CD1c-positive myeloid dendritic cell (primary cell): ENCODE measurements at regions not wholly inside any gene's neighbourhood (a gene's known extent, or its start where the extent isn't known, plus 50 kb on each side); places are given as distances from the start of the nearest gene placed in this dataset.
"Not testable (repeated sequence)": the region's sequence is repeated elsewhere in the genome, so short reads cannot be mapped to it uniquely, and the experiment has no call there.

ENCODE experiments used
- DNase-seq: peaks from one replicate; pipeline ENCODE4 v3.0.0-alpha.2; 2016; ENCODE audit errors: extremely low spot score

GRCh38 chr5:124619121-124619520 lies 127.3 kb downstream of the ZNF608 start:
- no peak for DNase-seq

DNA sequence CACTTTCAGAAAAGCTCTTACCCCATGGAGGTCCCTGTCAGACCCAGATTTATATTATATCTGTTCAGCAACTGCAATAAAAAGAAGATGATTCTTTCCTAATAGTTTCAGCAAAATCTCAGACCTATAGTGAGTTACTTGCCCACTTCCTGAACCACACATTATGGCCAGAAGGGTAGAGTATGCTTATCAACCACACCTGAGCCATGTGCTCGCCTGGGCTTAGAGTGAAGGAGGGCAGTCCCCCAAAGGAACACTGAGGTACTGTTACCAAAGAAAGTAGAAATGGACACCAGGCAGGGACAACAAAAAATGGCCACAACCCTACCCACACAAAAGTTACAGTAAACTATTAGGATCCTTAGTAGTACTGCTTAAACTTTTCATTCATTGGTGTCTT lies 128.7 kb downstream of the ZNF608 start:
- DNase-seq, result no peak

DNA sequence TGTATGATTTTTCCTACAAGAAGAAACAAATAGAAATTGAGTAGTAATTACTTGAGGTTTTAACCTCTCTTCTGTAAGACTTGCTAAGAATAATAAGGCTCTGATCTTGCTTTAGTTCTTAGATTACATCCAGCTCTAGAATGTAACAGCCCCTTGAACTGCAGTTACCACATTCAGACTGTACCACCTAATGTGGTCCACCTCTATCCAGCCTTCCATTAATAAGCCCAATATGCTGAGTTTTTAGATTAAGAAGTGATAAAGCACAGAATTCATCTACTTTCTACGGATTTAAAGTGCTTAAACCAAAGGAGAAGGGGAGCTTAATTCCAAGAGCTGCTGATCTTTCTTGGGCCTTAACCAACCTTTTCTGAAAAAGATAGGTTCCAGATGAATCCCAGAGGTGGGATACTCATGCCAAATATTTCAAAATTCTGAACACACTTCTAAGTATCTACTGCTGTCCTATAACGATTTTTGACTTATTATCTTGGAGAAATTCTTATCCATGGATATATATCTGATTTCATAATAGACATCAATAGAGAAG lies 131.5 kb downstream of the ZNF608 start:
- DNase-seq, result no peak

DNA sequence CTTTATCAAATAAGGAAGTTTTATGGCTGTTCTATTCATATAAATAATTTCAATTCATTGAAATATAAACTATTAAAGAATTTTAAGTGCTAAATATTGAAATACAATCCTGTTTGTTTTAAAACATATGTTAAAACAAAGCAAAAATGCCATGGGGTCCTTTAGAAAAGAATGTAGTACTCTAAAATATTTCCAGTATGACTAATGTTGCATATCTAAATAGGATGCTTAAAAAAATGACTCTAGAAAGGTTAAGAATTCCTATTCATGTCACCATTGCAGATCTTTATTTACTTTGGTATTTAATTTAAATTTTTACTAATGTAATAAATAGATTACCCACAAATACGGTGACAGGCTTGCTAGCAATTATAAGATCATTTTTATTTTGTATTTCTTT lies 132.3 kb downstream of the ZNF608 start:
- DNase-seq, result no peak

GRCh38 chr5:124613273-124613953 lies 133.0 kb downstream of the ZNF608 start:
- no peak for DNase-seq

- DNase-seq, result no peak
Observed at GRCh38 chr5:124612023-124612422, 134.4 kb downstream of the ZNF608 start.

GRCh38 chr5:124611262-124611661 lies 135.2 kb downstream of the ZNF608 start:
- DNase-seq, result not testable (repeated sequence)

DNA sequence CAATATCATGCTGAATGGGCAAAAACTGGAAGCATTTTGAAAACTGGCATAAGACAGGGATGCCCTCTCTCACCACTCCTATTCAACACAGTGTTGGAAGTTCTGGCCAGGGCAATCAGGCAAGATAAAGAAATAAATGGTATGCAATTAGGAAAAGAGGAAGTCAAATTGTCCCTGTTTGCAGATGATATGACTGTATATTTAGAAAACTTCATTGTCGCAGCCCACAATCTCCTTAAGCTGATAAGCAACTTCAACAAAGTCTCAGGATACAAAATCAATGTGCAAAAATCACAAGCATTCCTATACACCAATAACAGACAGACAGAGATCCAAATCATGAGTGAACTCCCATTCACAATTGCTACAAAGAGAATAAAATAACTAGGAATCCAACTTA lies 136.8 kb downstream of the ZNF608 start:
- DNase-seq, result not testable (repeated sequence)

- DNase-seq, result no peak
Observed at GRCh38 chr5:124606543-124606942, 139.9 kb downstream of the ZNF608 start.

DNA sequence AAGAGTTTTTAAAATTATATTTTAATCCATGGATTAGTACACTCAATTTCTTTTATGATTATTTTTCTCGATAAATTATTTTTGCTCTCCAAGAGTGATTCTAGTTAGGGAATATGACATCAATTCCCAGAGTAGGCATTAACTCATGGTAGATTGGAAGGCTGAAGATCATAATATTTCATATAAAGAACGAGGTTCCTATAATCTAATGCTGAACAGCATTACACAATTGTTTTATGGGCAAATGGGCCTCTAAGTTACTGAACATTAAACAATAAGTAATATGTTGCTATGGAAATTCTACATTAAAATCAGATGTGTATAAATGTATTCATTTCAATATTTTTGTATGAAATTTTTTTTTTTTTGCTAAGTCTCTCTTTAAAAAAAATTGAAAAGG lies 140.3 kb downstream of the ZNF608 start:
- no peak for DNase-seq

GRCh38 chr5:124605541-124605940 lies 140.9 kb downstream of the ZNF608 start:
- DNase-seq, result no peak

- DNase-seq, result no peak
Observed at GRCh38 chr5:124604419-124604818, 142.0 kb downstream of the ZNF608 start.

GRCh38 chr5:124602925-124603650 lies 143.4 kb downstream of the ZNF608 start:
- DNase-seq, result no peak

- no peak for DNase-seq
Observed at GRCh38 chr5:124599028-124599973, 147.1 kb downstream of the ZNF608 start.

DNA sequence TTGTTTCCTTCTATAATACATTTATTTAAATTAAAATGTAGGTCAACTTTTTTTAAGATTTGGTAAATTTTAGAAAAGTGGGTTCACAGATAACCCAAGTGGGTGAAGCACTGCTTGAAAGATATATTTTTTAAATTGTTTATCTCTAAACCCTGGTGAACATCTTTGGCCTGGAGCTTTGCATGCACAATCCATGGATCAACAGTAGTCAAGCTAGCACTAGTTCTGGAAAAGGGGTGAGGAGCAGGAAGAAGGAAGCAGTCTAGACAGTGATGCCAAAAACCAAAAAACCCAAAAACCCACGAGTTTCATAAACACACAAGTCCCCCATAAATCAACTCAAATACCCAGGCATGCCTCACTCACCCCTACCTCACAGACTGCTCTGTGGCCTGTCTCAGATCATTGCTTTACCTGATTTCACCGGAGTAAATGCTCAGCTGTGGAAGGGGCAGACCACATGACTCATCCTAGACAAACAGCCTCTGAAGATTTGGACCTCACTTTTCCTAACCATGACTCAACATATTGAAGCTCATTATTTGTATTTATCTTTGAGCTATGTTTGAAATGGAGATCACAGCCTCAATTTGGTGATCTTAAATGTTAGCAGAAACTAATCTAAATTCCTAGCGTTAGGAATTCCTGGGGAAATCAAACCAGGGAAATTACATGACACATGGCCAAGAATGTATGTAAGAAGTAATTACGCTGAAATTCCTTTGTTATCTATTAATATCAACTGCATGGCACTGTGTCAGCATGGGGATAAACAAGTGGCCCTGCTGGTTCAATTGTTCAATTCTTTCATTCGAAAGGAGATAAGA lies 149.6 kb downstream of the ZNF608 start:
- DNase-seq, result no peak

DNA sequence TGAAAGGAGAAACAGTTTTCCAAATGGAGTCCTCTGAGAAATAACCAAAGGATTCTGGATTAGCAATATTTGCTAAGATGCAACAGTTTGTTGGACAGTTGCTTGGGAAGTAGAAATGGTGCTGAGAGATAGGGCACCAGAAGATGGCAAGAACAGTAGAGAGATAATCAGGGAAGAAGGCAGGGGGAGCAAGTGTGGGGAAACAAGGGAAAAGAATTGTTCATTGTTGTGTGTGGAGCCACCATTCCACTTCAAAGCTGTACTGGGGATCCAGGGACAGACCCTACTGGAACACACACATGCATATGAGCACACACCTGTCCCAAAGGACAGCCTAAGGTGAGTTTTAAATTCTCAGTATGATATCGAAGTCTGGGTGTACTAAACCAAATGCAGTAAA lies 152.5 kb downstream of the ZNF608 start:
- no peak for DNase-seq

DNA sequence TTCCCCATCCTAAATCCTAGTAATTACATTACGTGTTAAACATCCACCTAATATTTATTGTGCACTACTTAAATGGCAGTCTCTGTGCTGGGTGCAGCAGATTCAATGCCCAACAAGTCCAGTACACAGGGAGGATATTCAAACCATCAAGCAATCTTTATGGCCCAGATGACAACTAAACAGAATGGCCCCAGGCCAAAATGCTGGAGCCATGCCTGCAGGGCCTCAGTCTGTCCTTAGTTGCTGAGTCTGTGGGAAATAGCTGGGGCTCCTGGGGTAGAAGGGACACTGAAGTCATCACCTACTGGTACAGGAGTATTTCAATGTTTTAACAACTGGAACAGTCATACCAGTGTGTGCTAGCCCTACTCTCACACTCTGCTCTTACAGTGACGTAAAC lies 153.5 kb downstream of the ZNF608 start:
- no peak for DNase-seq

- DNase-seq, result no peak
Observed at GRCh38 chr5:124591583-124591982, 154.9 kb downstream of the ZNF608 start.

- DNase-seq, result no peak
Observed at GRCh38 chr5:124590686-124591085, 155.8 kb downstream of the ZNF608 start.

DNA sequence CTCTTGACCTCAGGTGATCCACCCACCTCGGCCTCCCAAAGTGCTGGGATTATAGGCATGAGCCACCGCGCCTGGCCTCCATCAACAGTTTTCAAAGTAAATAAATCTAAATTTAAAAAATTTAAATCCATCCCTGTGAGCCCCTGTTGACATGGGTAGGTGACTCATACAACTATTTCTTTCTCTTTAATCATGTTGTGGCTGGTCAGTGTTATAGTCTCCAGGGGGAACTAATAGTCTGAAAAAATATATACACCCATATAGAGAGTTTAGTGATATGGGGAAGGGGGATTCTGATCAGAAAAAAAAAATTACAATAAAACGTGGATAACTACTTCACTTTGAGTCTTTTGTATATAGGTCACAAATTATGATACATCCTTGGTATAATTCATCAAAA lies 159.2 kb downstream of the ZNF608 start:
- DNase-seq, result no peak
